ENCODE measurements at regions not wholly inside any gene's neighbourhood (a gene's known extent, or its start where the extent isn't known, plus 50 kb on each side); places are given as distances from the start of the nearest gene placed in this dataset.

- TF ChIP-seq, protein P1, sequence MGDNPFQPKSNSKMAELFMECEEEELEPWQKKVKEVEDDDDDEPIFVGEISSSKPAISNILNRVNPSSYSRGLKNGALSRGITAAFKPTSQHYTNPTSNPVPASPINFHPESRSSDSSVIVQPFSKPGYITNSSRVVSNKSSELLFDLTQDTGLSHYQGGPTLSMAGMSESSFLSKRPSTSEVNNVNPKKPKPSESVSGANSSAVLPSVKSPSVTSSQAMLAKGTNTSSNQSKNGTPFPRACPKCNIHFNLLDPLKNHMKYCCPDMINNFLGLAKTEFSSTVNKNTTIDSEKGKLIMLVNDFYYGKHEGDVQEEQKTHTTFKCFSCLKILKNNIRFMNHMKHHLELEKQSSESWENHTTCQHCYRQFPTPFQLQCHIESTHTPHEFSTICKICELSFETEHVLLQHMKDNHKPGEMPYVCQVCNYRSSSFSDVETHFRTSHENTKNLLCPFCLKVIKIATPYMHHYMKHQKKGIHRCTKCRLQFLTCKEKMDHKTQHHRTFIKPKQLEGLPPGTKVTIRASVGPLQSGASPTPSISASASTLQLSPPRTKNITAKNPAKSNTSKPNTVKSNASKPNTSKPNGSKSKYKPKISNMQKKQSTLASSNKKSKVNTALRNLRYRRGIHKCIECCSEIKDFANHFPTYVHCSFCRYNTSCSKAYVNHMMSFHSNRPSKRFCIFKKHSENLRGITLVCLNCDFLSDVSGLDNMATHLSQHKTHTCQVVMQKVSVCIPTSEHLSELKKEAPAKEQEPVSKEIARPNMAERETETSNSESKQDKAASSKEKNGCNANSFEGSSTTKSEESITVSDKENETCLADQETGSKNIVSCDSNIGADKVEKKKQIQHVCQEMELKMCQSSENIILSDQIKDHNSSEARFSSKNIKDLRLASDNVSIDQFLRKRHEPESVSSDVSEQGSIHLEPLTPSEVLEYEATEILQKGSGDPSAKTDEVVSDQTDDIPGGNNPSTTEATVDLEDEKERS (tag by site-specific recombination; IDR thresholded peaks at IDR 0.05): no peak
- TF ChIP-seq ZBTB17 (tag by site-specific recombination; IDR thresholded peaks at IDR 0.05): no peak
- TF ChIP-seq ZBTB7A (tag by site-specific recombination; IDR thresholded peaks at IDR 0.05; ENCODE audit: low read depth): no peak
- 0 out of 2 replicates have a peak, but pooled peaks have one; percentile 60 for TF ChIP-seq ZNF354C (tag by site-specific recombination; IDR thresholded peaks at IDR 0.05; ENCODE audit: borderline replicate concordance, low read depth)
- peak; percentile 92 for TF ChIP-seq ZFP37 (tag by site-specific recombination; IDR thresholded peaks at IDR 0.05)
- TF ChIP-seq ZIC2 (tag by site-specific recombination; IDR thresholded peaks at IDR 0.05): no peak
- TF ChIP-seq ZNF544 (tag by site-specific recombination; IDR thresholded peaks at IDR 0.05): no peak
- TF ChIP-seq ZNF416 (tag by site-specific recombination; IDR thresholded peaks at IDR 0.05): no peak
These were observed 252.8 kb downstream of the PIK3R1 start (continued) for GRCh38 chr5:68468322-68468721.

- no peak overlapping the region for H3K4me3 ChIP-seq (ENCODE audit: low read depth, low read length)
- H3K36me3 ChIP-seq (ENCODE audit: control insufficient read depth in 2 of 2, insufficient read depth in 1 of 2, low read length in 2 of 2): no peaks in the 10 kb centered on the region
- TF ChIP-seq HOXA7 (CRISPR knock-in tag; IDR thresholded peaks at IDR 0.05; ENCODE audit: borderline replicate concordance): no peak
- no peak for TF ChIP-seq ZNF830 (tag by site-specific recombination; IDR thresholded peaks at IDR 0.05; ENCODE audit: low read depth)
- TF ChIP-seq ZNF10 (tag by site-specific recombination; IDR thresholded peaks at IDR 0.05): no peak
- 0 out of 2 replicates have a peak, but pooled peaks have one; percentile 26 for TF ChIP-seq ZFHX2 (tag by site-specific recombination; conservative IDR thresholded peaks at IDR 0.05)
- no peak for TF ChIP-seq ZXDB (tag by site-specific recombination; IDR thresholded peaks at IDR 0.05)
- TF ChIP-seq ZNF768 (tag by site-specific recombination; IDR thresholded peaks at IDR 0.05): no peak
- no peak for TF ChIP-seq RBAK (tag by site-specific recombination; IDR thresholded peaks at IDR 0.05)
- no peak for TF ChIP-seq ZNF132 (tag by site-specific recombination; IDR thresholded peaks at IDR 0.05; ENCODE audit: borderline replicate concordance)
- no peak overlapping the region for H3K27ac ChIP-seq (ENCODE audit: extremely low read depth, low read depth, low read length)
- ChIA-PET POLR2A (no interaction called here), CTCF (interaction anchor here (0.7 kb wide), 1 partner anchor 533 kb away, joined by 3 read pairs; no protein-coding TSS in a partner anchor)
- no peaks in the 10 kb centered on the region for H3K9me3 ChIP-seq (ENCODE audit: control insufficient read depth, insufficient read depth, low read depth, low read length)
- H3K4me1 ChIP-seq (ENCODE audit: control insufficient read depth, insufficient read depth, low read length): no peaks in the 10 kb centered on the region
These were observed 260.0 kb downstream of the PIK3R1 start for GRCh38 chr5:68475476-68475983.

DNA sequence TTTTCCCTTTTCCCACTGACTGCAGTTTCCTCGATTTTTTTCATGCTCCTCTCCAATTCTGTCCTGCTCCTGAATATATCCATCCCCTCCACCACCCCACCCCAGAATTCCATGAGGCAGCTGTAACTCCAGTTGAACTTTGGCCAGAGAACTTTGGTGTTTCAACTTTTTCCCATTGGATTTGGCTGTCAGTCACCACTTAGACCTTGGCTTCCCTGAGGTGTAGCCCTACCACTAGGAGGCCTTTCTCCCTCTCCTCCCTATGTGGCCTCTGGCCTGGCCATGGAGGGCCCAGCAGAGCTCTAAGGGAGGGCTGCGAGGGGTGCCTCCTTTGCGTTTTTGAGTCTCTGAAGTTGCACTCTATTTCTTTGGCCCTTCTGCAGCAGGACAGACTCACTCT is 261.3 kb downstream of the PIK3R1 start:
- H3K36me3 ChIP-seq (ENCODE audit: control insufficient read depth in 2 of 2, insufficient read depth in 1 of 2, low read length in 2 of 2): no peaks in the 10 kb centered on the region
- ChIA-PET POLR2A (no interaction called here), CTCF (interaction anchor here (0.6 kb wide), 1 partner anchor 80 kb away, joined by 6 read pairs; no protein-coding TSS in a partner anchor)
- no peaks in the 10 kb centered on the region for H3K9me3 ChIP-seq (ENCODE audit: control insufficient read depth, insufficient read depth, low read depth, low read length)
- no peaks in the 10 kb centered on the region for H3K4me1 ChIP-seq (ENCODE audit: control insufficient read depth, insufficient read depth, low read length)
- no peak overlapping the region for H3K4me3 ChIP-seq (ENCODE audit: low read depth, low read length)
- TF ChIP-seq, protein P2, sequence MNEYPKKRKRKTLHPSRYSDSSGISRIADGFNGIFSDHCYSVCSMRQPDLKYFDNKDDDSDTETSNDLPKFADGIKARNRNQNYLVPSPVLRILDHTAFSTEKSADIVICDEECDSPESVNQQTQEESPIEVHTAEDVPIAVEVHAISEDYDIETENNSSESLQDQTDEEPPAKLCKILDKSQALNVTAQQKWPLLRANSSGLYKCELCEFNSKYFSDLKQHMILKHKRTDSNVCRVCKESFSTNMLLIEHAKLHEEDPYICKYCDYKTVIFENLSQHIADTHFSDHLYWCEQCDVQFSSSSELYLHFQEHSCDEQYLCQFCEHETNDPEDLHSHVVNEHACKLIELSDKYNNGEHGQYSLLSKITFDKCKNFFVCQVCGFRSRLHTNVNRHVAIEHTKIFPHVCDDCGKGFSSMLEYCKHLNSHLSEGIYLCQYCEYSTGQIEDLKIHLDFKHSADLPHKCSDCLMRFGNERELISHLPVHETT (tag by site-specific recombination; IDR thresholded peaks at IDR 0.05): no peak
- TF ChIP-seq ZNF654 (tag by site-specific recombination; IDR thresholded peaks at IDR 0.05; ENCODE audit: low read depth) (no peak), ZNF23 (tag by site-specific recombination; IDR thresholded peaks at IDR 0.05; ENCODE audit: borderline replicate concordance) (no peak), ZNF341 (tag by site-specific recombination; IDR thresholded peaks at IDR 0.05; ENCODE audit: low read depth) (no peak), ZNF670 (tag by site-specific recombination; IDR thresholded peaks at IDR 0.05; ENCODE audit: low read depth) (no peak), KLF8 (tag by site-specific recombination; IDR thresholded peaks at IDR 0.05) (no peak), ZNF433 (tag by site-specific recombination; IDR thresholded peaks at IDR 0.05; ENCODE audit: low read depth) (no peak), YY2 (tag by site-specific recombination; IDR thresholded peaks at IDR 0.05) (no peak), ZNF747 (tag by site-specific recombination; IDR thresholded peaks at IDR 0.05) (no peak)
- no peak overlapping the region for H3K27ac ChIP-seq (ENCODE audit: extremely low read depth, low read depth, low read length)
